B cell (primary cell): ENCODE measurements at regions not wholly inside any gene's neighbourhood (a gene's known extent, or its start where the extent isn't known, plus 50 kb on each side); places are given as distances from the start of the nearest gene placed in this dataset.

Experiments
- ATAC-seq: fragments of 200-7000 bp; cut with Tn5 transposase; one replicate; pipeline ENCODE4 v1.10.0; 2021; ENCODE audit warnings: low read depth, mild to moderate bottlenecking, moderate number of reproducible peaks, moderate library complexity
- CTCF ChIA-PET: fragments of 350-600 bp; sonication (Branson Sonifier 250); formaldehyde crosslinking; loops from one replicate; lab custom pipeline; 2021; ENCODE audit warnings: antibody characterized with exemption, inconsistent platforms; lab: Charles Lee
- POLR2A ChIA-PET: fragments of 350-600 bp; sonication (Branson Sonifier 250); formaldehyde crosslinking; loops from one replicate; lab custom pipeline; 2021; ENCODE audit warnings: antibody characterized with exemption; lab: Charles Lee
- DNase-seq: peaks from one replicate; pipeline ENCODE4 v3.0.0; 2013
- H2AFZ ChIP-seq: 2 replicates; pipeline ENCODE4 v1.6.1; 2012; ENCODE audit warnings: mild to moderate bottlenecking, low read depth, low read length; ENCODE audit not compliant: insufficient read depth, poor library complexity, severe bottlenecking
- H3K27ac ChIP-seq, 2 donors: 1 replicate in 1 of 2; 2 replicates in 1 of 2; pipeline ENCODE4 v1.5.1; 2012 to 2013; ENCODE audit warnings: low read length in 2 of 2, mild to moderate bottlenecking in 2 of 2, moderate library complexity in 1 of 2
- H3K27me3 ChIP-seq, 4 experiments: fragments of 200-600 bp in 1 of 4; sonication (generic) in 1 of 4; replicated peaks in 1 of 4; 1 replicate in 2 of 4; 2 replicates in 2 of 4; pipeline versions ENCODE4 v1.6.1 to v1.7.0; 2013 to 2016; ENCODE audit warnings: low read length in 3 of 4, mild to moderate bottlenecking in 2 of 4, mixed read lengths in 1 of 4, moderate library complexity in 1 of 4; ENCODE audit not compliant: insufficient read depth in 4 of 4, control insufficient read depth in 3 of 4; ENCODE audit errors: control extremely low read depth in 1 of 4
- H3K36me3 ChIP-seq, 2 experiments: replicated peaks in 1 of 2; 1 replicate in 1 of 2; 2 replicates in 1 of 2; pipeline versions ENCODE4 v1.6.1 to v1.7.1; 2013; ENCODE audit warnings: low read length in 1 of 2; ENCODE audit not compliant: insufficient read depth in 2 of 2, control insufficient read depth in 1 of 2; ENCODE audit errors: control extremely low read depth in 1 of 2, extremely low read depth in 1 of 2
- H3K4me1 ChIP-seq, 2 donors: fragments of 200-600 bp in 1 of 2; sonication (generic) in 1 of 2; 1 replicate in 1 of 2; 2 replicates in 1 of 2; pipeline versions ENCODE4 v1.5.1 to v1.6.1; 2013 to 2017; ENCODE audit warnings: low read length in 2 of 2; ENCODE audit not compliant: control insufficient read depth in 2 of 2, insufficient read depth in 2 of 2
- H3K4me2 ChIP-seq: replicated peaks from 2 replicates; pipeline ENCODE3; 2012; ENCODE audit warnings: mild to moderate bottlenecking, low read depth, low read length; ENCODE audit not compliant: poor library complexity, severe bottlenecking
- H3K4me3 ChIP-seq, 5 experiments: fragments of 200-600 bp in 1 of 5; sonication (generic) in 1 of 5; 1 replicate in 3 of 5; 2 replicates in 2 of 5; pipeline versions ENCODE4 v1.5.1 to v1.7.0; 2011 to 2016; ENCODE audit warnings: low read length in 4 of 5, mild to moderate bottlenecking in 4 of 5, low read depth in 2 of 5, control low read depth in 1 of 5, moderate library complexity in 1 of 5; ENCODE audit not compliant: insufficient read depth in 1 of 5; ENCODE audit errors: control extremely low read depth in 1 of 5, extremely low read depth in 1 of 5
- H3K79me2 ChIP-seq: fragments of 200-600 bp; sonication (generic); one replicate; pipeline ENCODE4 v1.6.0; 2016; ENCODE audit warnings: low read length; ENCODE audit not compliant: control insufficient read depth, insufficient read depth
- H3K9ac ChIP-seq: fragments of 200-600 bp; sonication (generic); 2 replicates; pipeline ENCODE4 v1.6.1; 2017; ENCODE audit warnings: mild to moderate bottlenecking, low read length, moderate library complexity
- H3K9me3 ChIP-seq, 3 donors: one replicate each; pipeline versions ENCODE4 v1.6.1 to v1.7.1; 2013; ENCODE audit warnings: low read length in 2 of 3; ENCODE audit not compliant: control insufficient read depth in 2 of 3, insufficient read depth in 1 of 3; ENCODE audit errors: control extremely low read depth in 1 of 3
- H4K20me1 ChIP-seq: 2 replicates; pipeline ENCODE4 v1.6.0; 2012; ENCODE audit warnings: mild to moderate bottlenecking, low read length; ENCODE audit not compliant: insufficient read depth, control insufficient read depth, poor library complexity, severe bottlenecking
- H3K27ac Mint-ChIP-seq: one replicate; pipeline ENCODE4 v1.8.0; 2021; ENCODE audit warnings: mixed read lengths
- H3K27me3 Mint-ChIP-seq: one replicate; pipeline ENCODE4 v1.8.0; 2021; ENCODE audit warnings: mixed read lengths
- H3K4me1 Mint-ChIP-seq: one replicate; pipeline ENCODE4 v1.8.0; 2021; ENCODE audit warnings: mixed read lengths
- H3K4me3 Mint-ChIP-seq: one replicate; pipeline ENCODE4 v1.8.0; 2021; ENCODE audit warnings: mixed read lengths
- H3K9me3 Mint-ChIP-seq: one replicate; pipeline ENCODE4 v1.8.0; 2022; ENCODE audit warnings: mixed read lengths; ENCODE audit not compliant: insufficient read depth
- CTCF ChIP-seq: fragments of 200-600 bp; IDR thresholded peaks from one replicate; pipeline ENCODE4 v1.8.0; 2022; ENCODE audit warnings: antibody characterized with exemption, mild to moderate bottlenecking
- EZH2 ChIP-seq: IDR thresholded peaks from 2 replicates; pipeline ENCODE4 v1.6.1; 2012; ENCODE audit warnings: borderline replicate concordance, low read depth, mild to moderate bottlenecking, moderate library complexity, low read length; ENCODE audit not compliant: insufficient read depth, poor library complexity, severe bottlenecking
- WGBS: methylation state at CpG from one replicate; pipeline ENCODE4 v1.1.5; 2013; ENCODE audit warnings: missing lambda C conversion rate; ENCODE audit not compliant: insufficient coverage; 5-methylcytosine and 5-hydroxymethylcytosine counted together
- intact Hi-C: fragments of 100-400 bp; cut with micrococcal nuclease; formaldehyde crosslinking; loops from one replicate; pipeline ENCODE4 v1.10.0; 2022

GRCh38 chr12:102571889-102572288 lies 91.5 kb upstream of the IGF1 start:
- 65% methylated on average over 2 of the region's 3 CpGs for WGBS
- Histone ChIP-seq H3K4me3 (no peak overlapping the region), H2AFZ (no peak overlapping the region), H3K9ac (no peak overlapping the region), H3K27ac (no peak overlapping the region), H3K4me2 (no peak overlapping the region), H3K27me3 (peaks cover 0 to 4% (median 0%) of the 10 kb centered on the region in 4 experiments), H3K9me3 (no peaks in the 10 kb centered on the region), H3K4me1 (no peaks in the 10 kb centered on the region), H3K36me3 (no peaks in the 10 kb centered on the region), H3K79me2 (no peaks in the 10 kb centered on the region), H4K20me1 (no peaks in the 10 kb centered on the region)
- CTCF ChIA-PET = no interaction called here
- POLR2A ChIA-PET = no interaction called here
- intact Hi-C loops = no loop called here
- no peak for TF ChIP-seq CTCF
- no peak for TF ChIP-seq EZH2
- H3K27me3 Mint-ChIP-seq = peaks cover 28% of the 10 kb centered on the region
- H3K4me3 Mint-ChIP-seq = no peak overlapping the region
- DNase-seq = no peak
- H3K4me1 Mint-ChIP-seq = no peaks in the 10 kb centered on the region
- H3K9me3 Mint-ChIP-seq = no peaks in the 10 kb centered on the region
- ATAC-seq = no peak
- no peak overlapping the region for H3K27ac Mint-ChIP-seq

- Histone ChIP-seq H3K79me2 (no peaks in the 10 kb centered on the region), H4K20me1 (no peaks in the 10 kb centered on the region), H3K27ac (no peak overlapping the region), H3K4me3 (no peak overlapping the region), H3K9ac (no peak overlapping the region), H3K36me3 (no peaks in the 10 kb centered on the region), H3K4me1 (no peaks in the 10 kb centered on the region), H2AFZ (no peak overlapping the region), H3K4me2 (no peak overlapping the region), H3K9me3 (peaks cover 0 to 3% (median 2%) of the 10 kb centered on the region in 3 donors), H3K27me3 (peaks cover 0 to 4% (median 0%) of the 10 kb centered on the region in 4 experiments)
- WGBS = 86% methylated on average over 1 of the region's 2 CpGs
- ChIA-PET CTCF (no interaction called here), POLR2A (no interaction called here)
- DNase-seq (no peak), ATAC-seq (no peak)
- Mint-ChIP-seq H3K27ac (no peak overlapping the region), H3K27me3 (peaks cover 21% of the 10 kb centered on the region), H3K4me1 (no peaks in the 10 kb centered on the region), H3K9me3 (no peaks in the 10 kb centered on the region), H3K4me3 (no peak overlapping the region)
- intact Hi-C loops = no loop called here
- TF ChIP-seq EZH2 = no peak
- no peak for TF ChIP-seq CTCF
Measured at GRCh38 chr12:102570256-102570655, 89.9 kb upstream of the IGF1 start.
